Stimulated activated CD4-positive, alpha-beta T cell treated with anti-CD3 and anti-CD28 coated beads, Interleukin-12 subunit alpha, Interleukin-12 subunit beta, amount 100 ng/mL, for 48 hours (primary cell): ENCODE measurements at regions not wholly inside any gene's neighbourhood (a gene's known extent, or its start where the extent isn't known, plus 50 kb on each side); places are given as distances from the start of the nearest gene placed in this dataset.

Experiments used
- DNase-seq, 3 donors: peaks; one replicate each; pipeline ENCODE4 v3.0.0-alpha.2; 2020; ENCODE audit warnings: low read depth in 2 of 3, low spot score in 1 of 3

GRCh38 chr12:125417446-125417845 lies 352.2 kb downstream of the AACS start:
- no peak for DNase-seq

- no peak for DNase-seq
These were observed 353.8 kb downstream of the AACS start for GRCh38 chr12:125418902-125419564.

DNA sequence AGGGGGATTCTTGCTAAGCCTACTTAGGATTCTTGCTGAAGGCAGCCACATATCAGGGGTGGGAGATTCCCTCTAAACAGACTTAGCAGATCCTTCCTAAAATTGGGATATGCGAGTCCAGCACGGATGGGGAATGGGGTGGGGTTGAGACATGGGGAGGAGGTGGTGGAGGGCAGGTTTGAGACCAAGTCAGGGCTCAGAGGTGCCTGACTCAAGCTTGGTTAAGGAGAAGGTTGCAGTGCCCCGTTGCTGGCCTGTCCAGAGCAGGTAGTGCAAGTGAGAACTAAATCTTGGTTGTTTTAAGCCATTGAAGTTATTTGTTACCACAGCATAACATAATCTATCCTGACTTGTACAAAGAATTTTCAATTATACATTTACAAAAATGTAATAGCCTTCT lies 359.7 kb downstream of the AACS start:
- no peak for DNase-seq

- DNase-seq = no peak
These were observed 366.3 kb downstream of the AACS start for GRCh38 chr12:125431516-125431915.

- no peak for DNase-seq
These were observed 368.9 kb downstream of the AACS start for GRCh38 chr12:125434131-125434530.

DNA sequence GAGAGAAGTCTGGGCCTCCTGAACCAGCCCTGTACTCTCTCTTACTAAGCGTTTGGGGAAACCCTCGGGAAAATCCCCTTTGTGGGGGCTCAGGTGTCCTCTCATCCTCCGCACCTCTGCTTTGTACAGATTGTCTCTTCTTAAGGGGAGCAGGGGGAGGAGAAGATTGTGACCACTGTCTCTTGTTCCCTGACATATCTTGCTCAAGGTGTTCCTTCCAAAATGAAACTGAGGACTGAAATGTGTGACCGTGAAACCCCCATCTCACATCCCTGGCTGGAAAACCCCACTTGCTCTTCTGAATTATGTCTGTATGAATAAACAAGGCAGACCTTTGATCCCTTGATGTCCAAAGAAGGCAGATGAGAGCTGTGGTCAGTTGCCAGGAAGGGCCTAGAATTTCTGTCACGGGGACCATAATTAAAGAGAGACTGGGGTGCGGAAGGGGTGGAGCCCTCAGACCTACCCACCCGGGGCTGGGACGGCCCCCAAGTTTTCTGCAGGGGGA lies 369.8 kb downstream of the AACS start:
- no peak for DNase-seq

DNA sequence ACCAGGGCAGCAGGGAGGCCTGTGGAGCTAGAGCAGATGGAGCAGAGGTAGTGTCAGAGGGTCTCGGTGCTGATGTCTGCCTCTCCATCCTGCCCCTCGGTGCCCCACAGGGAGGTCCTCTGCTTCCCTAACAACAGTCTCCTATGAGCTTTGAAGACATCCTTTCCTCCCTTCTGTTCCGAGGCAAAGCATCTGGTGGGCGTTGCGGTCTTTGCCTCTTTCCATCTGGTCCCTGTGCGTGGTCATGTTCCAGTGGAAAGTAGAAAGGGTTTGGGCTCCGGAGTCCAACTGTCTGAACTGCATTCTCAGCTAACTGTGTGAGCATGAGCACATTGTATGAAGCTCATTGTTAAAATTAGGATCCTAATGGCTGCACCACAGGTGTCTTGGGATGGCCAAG lies 370.6 kb downstream of the AACS start:
- no peak for DNase-seq

- DNase-seq = no peak
These were observed 371.5 kb downstream of the AACS start for GRCh38 chr12:125436686-125437085.

GRCh38 chr12:125440399-125440798 lies 375.2 kb downstream of the AACS start:
- DNase-seq = no peak

- DNase-seq = no peak
These were observed 378.1 kb downstream of the AACS start for GRCh38 chr12:125443341-125443740.

- DNase-seq = no peak
These were observed 386.2 kb downstream of the AACS start for GRCh38 chr12:125451408-125451807.

- no peak for DNase-seq
These were observed 388.5 kb downstream of the AACS start for GRCh38 chr12:125453751-125454150.

- no peak for DNase-seq
These were observed 389.1 kb downstream of the AACS start for GRCh38 chr12:125454291-125454690.

GRCh38 chr12:125454786-125455480 lies 389.7 kb downstream of the AACS start:
- DNase-seq = no peak

DNA sequence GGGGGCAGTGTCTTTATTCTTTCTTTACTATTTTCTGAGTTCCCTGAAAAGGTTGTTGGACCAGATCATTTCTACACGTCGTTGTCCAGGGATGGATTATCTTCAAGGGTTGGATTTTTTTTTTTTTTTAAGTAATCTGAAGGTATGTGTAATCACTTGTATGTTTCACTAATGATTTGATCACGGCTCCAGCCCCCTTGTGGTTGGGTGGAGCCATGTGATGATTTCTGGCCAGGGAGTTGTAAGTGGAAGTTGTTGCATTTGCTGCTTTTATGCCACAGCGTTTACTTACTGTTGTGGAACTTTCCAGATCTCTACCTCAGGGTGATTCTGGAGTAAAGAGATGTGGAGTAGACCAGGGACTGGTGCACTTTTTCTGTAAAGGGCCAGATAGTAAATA lies 390.3 kb downstream of the AACS start:
- DNase-seq = no peak

DNA sequence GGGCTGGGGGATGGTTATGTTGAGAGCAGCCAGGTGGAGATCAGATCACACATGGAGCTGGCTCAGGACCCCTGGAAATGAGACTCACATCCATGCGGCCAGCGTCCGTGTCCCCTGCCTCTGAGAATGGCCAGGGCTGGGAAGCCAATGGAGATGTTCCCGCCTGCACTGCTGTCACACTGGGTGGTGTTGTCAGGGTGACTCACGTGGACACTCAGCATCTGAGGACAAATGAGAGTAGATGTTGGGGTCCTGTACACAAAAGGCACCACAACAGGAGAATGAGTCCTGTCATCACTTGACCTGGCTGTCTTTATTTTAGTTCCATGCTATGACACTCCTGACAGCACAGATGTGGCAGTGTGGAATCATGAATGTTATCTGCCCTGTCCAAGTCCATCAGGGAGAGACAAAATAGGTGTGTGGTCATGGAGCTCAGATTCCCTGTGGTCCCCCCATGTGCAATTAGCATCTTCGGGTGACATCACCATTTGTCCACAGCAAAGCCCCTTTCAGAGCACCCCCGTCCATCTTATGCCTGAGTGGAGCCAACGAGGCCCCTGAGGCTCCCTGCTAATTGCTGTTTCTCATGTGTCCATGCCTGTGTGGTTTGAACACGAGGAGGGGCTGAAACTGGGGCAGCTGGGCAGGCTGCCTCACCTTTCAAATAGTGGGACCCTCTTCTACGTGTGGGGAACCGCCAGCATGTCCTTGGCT lies 393.5 kb downstream of the AACS start:
- no peak for DNase-seq

GRCh38 chr12:125461831-125462230 lies 396.6 kb downstream of the AACS start:
- DNase-seq = no peak

GRCh38 chr12:125463386-125463785 lies 398.2 kb downstream of the AACS start:
- no peak for DNase-seq

GRCh38 chr12:125467363-125467762 lies 402.1 kb downstream of the AACS start:
- no peak for DNase-seq

DNA sequence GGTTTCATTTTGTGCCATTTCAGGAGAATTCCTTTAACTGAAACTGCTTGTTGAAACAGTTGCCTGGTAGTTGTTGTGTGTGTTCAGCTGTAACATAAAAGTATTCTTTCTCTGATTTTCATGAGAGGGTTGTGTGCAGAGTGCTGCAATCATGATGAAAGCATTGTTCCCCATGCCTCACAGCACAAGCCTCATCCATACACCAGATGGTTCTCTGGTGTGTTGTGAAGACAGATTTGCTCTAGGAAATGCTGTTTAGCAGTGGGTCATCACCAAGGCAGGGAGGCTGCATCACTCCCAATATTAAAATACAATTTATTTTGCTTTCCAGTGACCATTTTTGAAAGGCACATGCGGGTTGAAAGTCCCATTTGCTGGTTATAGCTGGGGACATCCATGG lies 404.4 kb downstream of the AACS start:
- no peak for DNase-seq

DNA sequence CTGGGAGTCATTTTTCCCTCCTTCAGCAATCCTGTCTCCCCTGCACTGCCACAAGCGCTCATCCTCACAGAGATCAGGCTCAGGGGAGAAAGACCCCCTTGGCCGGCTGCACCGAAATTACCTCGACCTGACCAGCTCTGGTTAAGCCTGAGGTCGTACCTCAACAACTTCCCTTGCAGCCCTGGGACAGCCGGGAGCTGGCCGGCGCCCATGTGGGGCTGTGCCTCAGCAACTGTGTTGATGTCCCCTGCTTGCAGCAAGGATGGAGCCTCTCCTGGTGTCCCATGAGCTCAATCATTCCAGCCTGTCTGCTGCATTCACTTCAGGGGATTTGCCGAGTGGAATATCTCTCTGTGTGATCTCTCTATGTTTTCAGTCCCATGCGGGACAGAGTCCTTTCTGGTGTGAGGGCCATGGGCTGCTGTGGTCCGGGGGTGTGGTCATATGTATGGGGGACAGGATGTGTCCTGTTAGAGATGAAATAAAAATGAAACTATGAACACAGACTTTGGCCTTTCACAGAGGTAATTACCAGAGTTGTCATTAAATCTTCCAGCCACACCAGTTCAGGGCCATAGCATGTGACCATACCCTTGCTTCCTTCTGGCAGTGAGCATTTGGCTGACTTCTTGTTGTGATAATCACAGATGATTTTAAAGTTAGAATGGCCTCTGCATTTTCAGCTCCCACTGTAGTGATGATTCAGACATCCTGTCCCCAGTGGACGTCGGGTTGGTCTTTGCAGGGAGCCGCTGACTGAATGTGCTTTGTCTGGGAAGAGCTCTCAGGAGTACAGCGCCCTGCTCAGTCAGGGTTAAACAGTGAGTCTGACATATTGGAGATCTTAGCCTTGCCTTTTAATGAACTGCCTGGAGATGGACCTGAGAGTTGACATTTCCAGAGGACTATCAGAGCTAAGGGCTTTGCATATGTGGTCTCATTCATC lies 405.9 kb downstream of the AACS start:
- no peak for DNase-seq
